ENCODE measurements at regions not wholly inside any gene's neighbourhood (a gene's known extent, or its start where the extent isn't known, plus 50 kb on each side); places are given as distances from the start of the nearest gene placed in this dataset.

DNA sequence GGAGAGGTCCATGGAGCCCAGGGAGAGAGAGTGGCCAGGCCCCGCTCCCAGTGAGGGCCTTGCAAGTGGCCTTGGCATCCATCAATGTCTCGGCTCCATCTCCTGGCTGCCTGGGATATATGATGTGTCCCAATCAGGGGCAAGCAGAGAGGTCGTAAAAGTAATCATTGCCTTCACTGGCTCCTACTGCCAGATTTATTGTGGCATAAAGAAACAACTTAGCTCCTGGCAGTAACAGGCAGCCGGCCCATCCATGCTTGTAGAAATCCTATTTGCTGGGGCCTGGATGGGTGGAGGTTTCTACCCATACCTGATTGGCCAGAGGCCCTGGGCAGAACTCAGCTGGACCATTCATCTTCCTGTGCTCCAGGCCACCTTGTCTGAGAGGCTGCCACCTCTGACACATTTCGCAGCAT lies 272.6 kb downstream of the MATN1 start:
- TF ChIP-seq EZH2phosphoT487 (IDR thresholded peaks at IDR 0.05; ENCODE audit: borderline replicate concordance, low read length): no peak
- TF ChIP-seq, protein P1, sequence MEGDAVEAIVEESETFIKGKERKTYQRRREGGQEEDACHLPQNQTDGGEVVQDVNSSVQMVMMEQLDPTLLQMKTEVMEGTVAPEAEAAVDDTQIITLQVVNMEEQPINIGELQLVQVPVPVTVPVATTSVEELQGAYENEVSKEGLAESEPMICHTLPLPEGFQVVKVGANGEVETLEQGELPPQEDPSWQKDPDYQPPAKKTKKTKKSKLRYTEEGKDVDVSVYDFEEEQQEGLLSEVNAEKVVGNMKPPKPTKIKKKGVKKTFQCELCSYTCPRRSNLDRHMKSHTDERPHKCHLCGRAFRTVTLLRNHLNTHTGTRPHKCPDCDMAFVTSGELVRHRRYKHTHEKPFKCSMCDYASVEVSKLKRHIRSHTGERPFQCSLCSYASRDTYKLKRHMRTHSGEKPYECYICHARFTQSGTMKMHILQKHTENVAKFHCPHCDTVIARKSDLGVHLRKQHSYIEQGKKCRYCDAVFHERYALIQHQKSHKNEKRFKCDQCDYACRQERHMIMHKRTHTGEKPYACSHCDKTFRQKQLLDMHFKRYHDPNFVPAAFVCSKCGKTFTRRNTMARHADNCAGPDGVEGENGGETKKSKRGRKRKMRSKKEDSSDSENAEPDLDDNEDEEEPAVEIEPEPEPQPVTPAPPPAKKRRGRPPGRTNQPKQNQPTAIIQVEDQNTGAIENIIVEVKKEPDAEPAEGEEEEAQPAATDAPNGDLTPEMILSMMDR (IDR thresholded peaks at IDR 0.05; ENCODE audit: low read depth, low read length, poor library complexity, severe bottlenecking): no peak
